Coronary artery (tissue), 2 donors: ENCODE measurements at regions not wholly inside any gene's neighbourhood (a gene's known extent, or its start where the extent isn't known, plus 50 kb on each side); places are given as distances from the start of the nearest gene placed in this dataset.

Experiments used
- DNase-seq: peaks from one replicate; pipeline ENCODE4 v3.0.0-alpha.2; 2017; ENCODE audit warnings: low spot score
- H3K27ac ChIP-seq, 2 donors: fragments of 200-600 bp; sonication (generic); one replicate each; pipeline ENCODE4 v1.5.1; 2016 to 2019
- H3K4me3 ChIP-seq: fragments of 200-600 bp; sonication (generic); 2 replicates; pipeline ENCODE4 v1.5.1; 2016; ENCODE audit warnings: mild to moderate bottlenecking, moderate library complexity
- TF ChIP-seq, protein P1 (sequence below): fragments of 200-600 bp; sonication (generic); IDR thresholded peaks from one replicate; pipeline ENCODE4 v1.5.1; 2019; ENCODE audit warnings: antibody characterized with exemption

GRCh38 chr11:100584201-100584985 lies 102.7 kb upstream of the ARHGAP42 start:
- no peak for DNase-seq
- no peak overlapping the region for H3K4me3 ChIP-seq
- TF ChIP-seq, protein P1, sequence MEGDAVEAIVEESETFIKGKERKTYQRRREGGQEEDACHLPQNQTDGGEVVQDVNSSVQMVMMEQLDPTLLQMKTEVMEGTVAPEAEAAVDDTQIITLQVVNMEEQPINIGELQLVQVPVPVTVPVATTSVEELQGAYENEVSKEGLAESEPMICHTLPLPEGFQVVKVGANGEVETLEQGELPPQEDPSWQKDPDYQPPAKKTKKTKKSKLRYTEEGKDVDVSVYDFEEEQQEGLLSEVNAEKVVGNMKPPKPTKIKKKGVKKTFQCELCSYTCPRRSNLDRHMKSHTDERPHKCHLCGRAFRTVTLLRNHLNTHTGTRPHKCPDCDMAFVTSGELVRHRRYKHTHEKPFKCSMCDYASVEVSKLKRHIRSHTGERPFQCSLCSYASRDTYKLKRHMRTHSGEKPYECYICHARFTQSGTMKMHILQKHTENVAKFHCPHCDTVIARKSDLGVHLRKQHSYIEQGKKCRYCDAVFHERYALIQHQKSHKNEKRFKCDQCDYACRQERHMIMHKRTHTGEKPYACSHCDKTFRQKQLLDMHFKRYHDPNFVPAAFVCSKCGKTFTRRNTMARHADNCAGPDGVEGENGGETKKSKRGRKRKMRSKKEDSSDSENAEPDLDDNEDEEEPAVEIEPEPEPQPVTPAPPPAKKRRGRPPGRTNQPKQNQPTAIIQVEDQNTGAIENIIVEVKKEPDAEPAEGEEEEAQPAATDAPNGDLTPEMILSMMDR = no peak
- H3K27ac ChIP-seq = no peak overlapping the region

- Histone ChIP-seq H3K4me3 (no peak overlapping the region), H3K27ac (no peak overlapping the region)
- TF ChIP-seq, protein P1 = no peak
- no peak for DNase-seq
Measured at GRCh38 chr11:100585728-100586127, 101.4 kb upstream of the ARHGAP42 start.

- no peak for DNase-seq
- TF ChIP-seq, protein P1 = no peak
Measured at GRCh38 chr11:100586361-100587101, 100.6 kb upstream of the ARHGAP42 start.

DNA sequence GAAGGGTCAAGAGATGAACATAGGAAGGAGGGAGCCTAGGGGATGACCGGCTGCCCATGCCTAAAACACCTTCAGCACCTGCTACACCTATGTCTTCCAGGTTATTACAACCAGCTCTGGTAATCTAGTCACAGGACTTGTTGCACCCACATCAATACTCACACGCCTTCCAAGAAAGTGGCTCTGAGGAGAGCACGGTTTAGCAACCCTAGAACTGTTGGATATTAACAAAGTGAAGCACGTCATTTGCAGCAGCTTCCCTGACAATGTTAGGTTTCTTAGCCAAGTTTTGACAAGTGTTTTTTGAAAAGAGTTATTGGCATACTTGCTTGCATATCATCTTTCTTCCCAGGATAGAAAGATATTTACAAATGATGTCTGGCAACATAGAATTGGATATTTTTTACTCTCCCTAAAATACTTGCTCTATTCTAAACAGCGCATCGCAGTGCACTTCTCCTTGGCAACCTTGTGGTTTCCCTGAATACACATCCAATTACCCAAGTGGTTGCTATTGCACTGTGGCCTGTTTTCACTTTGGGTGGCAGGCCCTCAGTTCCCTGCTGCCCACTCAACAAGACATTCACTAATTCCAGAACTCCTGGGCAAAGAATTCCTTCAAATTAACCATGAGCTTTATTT lies 94.3 kb upstream of the ARHGAP42 start:
- Histone ChIP-seq H3K4me3 (no peak overlapping the region), H3K27ac (no peak overlapping the region)
- DNase-seq = no peak
- TF ChIP-seq, protein P1 = no peak

More at GRCh38 chr11:100586361-100587101, 100.6 kb upstream of the ARHGAP42 start:
- Histone ChIP-seq H3K4me3 (no peak overlapping the region), H3K27ac (no peak overlapping the region)

GRCh38 chr11:100593291-100593690 lies 93.8 kb upstream of the ARHGAP42 start:
- no peak for DNase-seq
- H3K27ac ChIP-seq = no peak overlapping the region
- TF ChIP-seq, protein P1 = no peak
- H3K4me3 ChIP-seq = no peak overlapping the region

GRCh38 chr11:100594320-100594719 lies 92.8 kb upstream of the ARHGAP42 start:
- DNase-seq = no peak
- TF ChIP-seq, protein P1 = no peak
- H3K4me3 ChIP-seq = no peak overlapping the region
- H3K27ac ChIP-seq = no peak overlapping the region
